Left colon (tissue), 2 donors: ENCODE measurements at regions not wholly inside any gene's neighbourhood (a gene's known extent, or its start where the extent isn't known, plus 50 kb on each side); places are given as distances from the start of the nearest gene placed in this dataset.
"Not testable (repeated sequence)": the region's sequence is repeated elsewhere in the genome, so short reads cannot be mapped to it uniquely, and the experiment has no call there.

ENCODE experiments used
- ATAC-seq: fragments of 200-7000 bp; cut with Tn5 transposase; one replicate; pipeline ENCODE4 v1.9.1; 2020; ENCODE audit warnings: mild to moderate bottlenecking, moderate library complexity
- DNase-seq, 2 donors: peaks; one replicate each; pipeline ENCODE4 v3.0.0-alpha.2; 2020
- intact Hi-C, 2 donors: fragments of 100-400 bp; cut with DNase I in 1 of 2; cut with micrococcal nuclease in 1 of 2; formaldehyde crosslinking; loops; one replicate each; pipeline versions ENCODE4 v1.11.2 to v1.14.0; 2022; cut with DNase I, micrococcal nuclease
- donor health status: DM: no; HTN: no; CAD: no.
- donor health status: DM: yes; HTN: yes; CAD: no.

GRCh38 chr6:169406804-169407203 lies 153.2 kb upstream of the THBS2 start:
- no peak for DNase-seq
- intact Hi-C loops = no loop called here
- ATAC-seq = no peak

- ATAC-seq (no peak), DNase-seq (no peak)
- intact Hi-C loops = no loop called here
Observed at GRCh38 chr6:169406034-169406433, 152.4 kb upstream of the THBS2 start.

- intact Hi-C loops = no loop called here
Observed at GRCh38 chr6:169404828-169405227, 151.2 kb upstream of the THBS2 start.

GRCh38 chr6:169398342-169399105 lies 144.9 kb upstream of the THBS2 start:
- DNase-seq (no peak), ATAC-seq (no peak)
- intact Hi-C loops = no loop called here

More at GRCh38 chr6:169404828-169405227, 151.2 kb upstream of the THBS2 start:
- ATAC-seq (no peak), DNase-seq (no peak)

GRCh38 chr6:169397684-169398083 lies 144.0 kb upstream of the THBS2 start:
- DNase-seq = no peak
- intact Hi-C loops = no loop called here
- ATAC-seq = no peak

GRCh38 chr6:169396554-169397163 lies 143.0 kb upstream of the THBS2 start:
- ATAC-seq (no peak), DNase-seq (no peak)
- intact Hi-C loops = no loop called here

GRCh38 chr6:169396009-169396539 lies 142.4 kb upstream of the THBS2 start:
- intact Hi-C loops, DNase-seq, ATAC-seq: not testable (repeated sequence)

- intact Hi-C loops = no loop called here
- ATAC-seq (no peak), DNase-seq (no peak)
Observed at GRCh38 chr6:169395080-169395805, 141.6 kb upstream of the THBS2 start.

GRCh38 chr6:169393753-169394152 lies 140.1 kb upstream of the THBS2 start:
- ATAC-seq (no peak), DNase-seq (no peak)
- intact Hi-C loops = no loop called here

GRCh38 chr6:169391473-169392071 lies 137.9 kb upstream of the THBS2 start:
- ATAC-seq = no peak
- intact Hi-C loops = no loop called here
- no peak for DNase-seq

GRCh38 chr6:169388395-169389166 lies 134.9 kb upstream of the THBS2 start:
- no peak for ATAC-seq
- DNase-seq = no peak
- intact Hi-C loops = no loop called here

- DNase-seq (no peak), ATAC-seq (no peak)
- intact Hi-C loops = no loop called here
Observed at GRCh38 chr6:169387809-169388383, 134.2 kb upstream of the THBS2 start.

GRCh38 chr6:169386411-169387057 lies 132.9 kb upstream of the THBS2 start:
- DNase-seq = no peak
- no peak for ATAC-seq
- intact Hi-C loops = no loop called here

- ATAC-seq (no peak), DNase-seq (no peak)
- intact Hi-C loops = no loop called here
Observed at GRCh38 chr6:169385237-169385880, 131.7 kb upstream of the THBS2 start.

- ATAC-seq (no peak), DNase-seq (no peak)
- intact Hi-C loops = no loop called here
Observed at GRCh38 chr6:169384291-169384690, 130.6 kb upstream of the THBS2 start.

- DNase-seq = no peak
- no peak for ATAC-seq
- intact Hi-C loops = no loop called here
Observed at GRCh38 chr6:169383265-169383664, 129.6 kb upstream of the THBS2 start.

- intact Hi-C loops = no loop called here
- no peak for DNase-seq
Observed at GRCh38 chr6:169382735-169383134, 129.1 kb upstream of the THBS2 start.

More at GRCh38 chr6:169382735-169383134, 129.1 kb upstream of the THBS2 start:
- no peak for ATAC-seq
